ENCODE measurements at regions not wholly inside any gene's neighbourhood (a gene's known extent, or its start where the extent isn't known, plus 50 kb on each side); places are given as distances from the start of the nearest gene placed in this dataset.
"Not testable (repeated sequence)": the region's sequence is repeated elsewhere in the genome, so short reads cannot be mapped to it uniquely, and the experiment has no call there.

DNA sequence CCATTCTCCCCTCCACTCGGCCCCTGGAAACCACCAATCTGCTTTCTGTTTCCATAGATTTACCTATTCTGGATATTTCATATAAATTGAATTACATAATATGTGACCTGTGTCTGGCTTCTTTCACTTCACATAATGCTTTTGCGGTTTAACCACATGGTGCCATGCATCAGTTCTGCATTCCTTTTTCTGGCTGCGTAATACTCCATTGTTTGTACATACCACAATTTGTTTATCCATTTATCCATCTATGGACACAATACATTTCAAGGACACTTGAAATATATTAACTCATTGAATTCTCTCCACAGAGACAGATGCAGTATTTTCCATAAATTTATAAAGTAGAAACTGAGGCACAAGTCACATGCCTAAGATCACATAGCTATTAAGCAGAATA, 110.3 kb upstream of the ETV6 start:
- no peak for DNase-seq (ENCODE audit: low spot score)

DNA sequence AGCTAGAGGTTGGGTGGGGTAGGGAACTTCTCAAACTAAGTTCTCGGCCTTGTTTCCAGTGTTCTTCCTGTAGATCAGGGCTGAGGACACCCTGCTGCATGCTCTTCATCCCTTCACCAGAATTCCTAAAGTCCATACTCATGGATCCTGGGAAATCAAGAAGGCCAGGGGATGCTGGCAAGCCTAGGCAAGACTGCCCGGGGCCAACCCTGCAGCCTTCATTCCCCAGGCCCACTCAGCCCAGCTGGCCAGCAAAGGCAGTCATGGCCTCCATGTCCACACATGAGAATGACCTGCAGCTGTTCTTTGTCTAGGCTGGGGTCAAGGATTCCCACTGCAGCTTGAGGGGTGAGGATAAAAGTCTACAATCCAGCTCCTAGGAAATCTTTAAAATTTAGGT, 109.3 kb upstream of the ETV6 start:
- DNase-seq (ENCODE audit: low spot score) = no peak

DNA sequence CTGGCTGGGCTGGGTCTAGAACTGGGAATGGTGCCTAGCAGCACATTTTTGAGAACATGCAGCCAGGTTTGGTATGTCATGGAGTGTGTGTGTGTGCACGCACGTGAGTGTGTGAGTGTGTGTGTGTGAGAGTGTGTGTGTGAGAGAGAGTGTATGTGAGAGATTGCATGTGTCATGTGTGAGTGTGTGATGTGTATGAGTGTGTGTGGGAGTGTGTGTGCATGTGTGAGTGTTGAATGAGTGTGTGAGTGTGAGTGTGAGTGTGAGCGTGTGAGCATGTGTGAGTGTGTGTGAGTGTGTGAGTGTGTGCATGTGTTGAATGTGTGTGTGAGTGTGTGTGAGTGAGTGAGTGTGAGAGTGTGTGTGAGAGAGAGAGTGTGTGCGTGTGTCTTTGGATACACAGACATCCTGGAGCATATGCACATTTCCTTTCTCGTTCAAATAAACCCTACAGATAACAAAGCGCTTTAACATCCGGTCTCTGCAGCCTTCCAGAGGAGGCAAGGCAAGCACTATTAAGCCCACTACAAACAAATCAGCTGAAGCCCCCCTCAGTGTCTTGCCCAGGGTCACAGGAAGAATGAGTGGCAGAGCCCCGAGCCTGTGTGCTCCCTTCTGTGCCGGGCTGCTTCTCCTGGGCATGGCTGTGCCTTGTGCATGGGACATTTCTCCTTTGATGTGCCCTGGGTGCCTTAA, 108.7 kb upstream of the ETV6 start:
- no peak for DNase-seq (ENCODE audit: low spot score)

DNA sequence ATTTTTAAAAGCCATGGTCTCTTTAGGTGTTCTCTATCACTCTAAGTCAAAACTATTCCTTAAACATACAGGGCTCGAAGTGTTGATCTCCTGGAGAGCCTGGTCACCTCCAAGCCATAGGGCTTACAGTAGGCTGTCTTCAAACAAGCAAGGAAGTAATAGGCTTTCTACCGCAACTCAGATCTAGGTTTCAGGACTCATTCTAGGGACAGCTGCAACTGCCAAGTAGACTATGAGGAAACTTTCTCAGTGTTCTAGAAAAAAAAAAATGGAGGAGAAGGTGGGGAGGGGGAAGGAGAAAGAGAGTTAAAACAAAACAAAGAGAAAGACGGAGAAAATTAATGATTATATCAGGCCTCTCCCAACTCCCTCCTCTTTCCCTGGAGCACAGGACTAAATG, 106.9 kb upstream of the ETV6 start:
- no peak for DNase-seq (ENCODE audit: low spot score)

DNA sequence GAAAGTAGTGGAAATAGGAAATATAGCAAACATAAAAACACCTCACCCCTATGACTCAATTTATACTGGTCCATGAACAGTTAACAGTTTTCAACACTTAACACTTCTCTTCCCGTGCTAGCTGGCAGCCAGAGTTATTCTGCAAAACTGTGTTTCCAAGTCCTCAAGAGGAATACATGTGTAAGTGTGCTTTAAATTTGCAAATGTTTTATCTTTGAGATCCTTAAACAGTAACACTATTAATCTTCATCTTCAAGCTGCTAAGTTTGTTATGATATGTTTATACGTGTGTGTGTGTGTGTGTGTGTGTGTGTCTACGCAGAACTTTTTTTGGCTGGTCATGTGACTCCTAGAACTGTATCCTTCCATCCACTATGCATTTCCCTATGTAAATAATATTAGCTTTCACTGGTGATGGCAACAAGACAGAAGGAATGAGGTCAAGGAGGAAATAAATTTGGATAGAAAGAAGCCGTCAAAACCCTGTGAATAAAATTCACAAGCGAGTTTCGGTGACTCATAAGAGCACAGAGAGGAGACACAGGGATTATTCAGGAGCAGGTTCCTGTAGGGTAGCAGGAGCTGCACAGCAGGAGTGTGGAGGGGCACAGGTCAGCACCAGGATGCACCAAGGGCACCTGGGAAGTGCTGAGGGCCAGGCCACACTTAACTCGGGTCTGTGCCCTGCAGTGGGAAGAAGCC, 105.9 kb upstream of the ETV6 start:
- DNase-seq (ENCODE audit: low spot score) = no peak

DNA sequence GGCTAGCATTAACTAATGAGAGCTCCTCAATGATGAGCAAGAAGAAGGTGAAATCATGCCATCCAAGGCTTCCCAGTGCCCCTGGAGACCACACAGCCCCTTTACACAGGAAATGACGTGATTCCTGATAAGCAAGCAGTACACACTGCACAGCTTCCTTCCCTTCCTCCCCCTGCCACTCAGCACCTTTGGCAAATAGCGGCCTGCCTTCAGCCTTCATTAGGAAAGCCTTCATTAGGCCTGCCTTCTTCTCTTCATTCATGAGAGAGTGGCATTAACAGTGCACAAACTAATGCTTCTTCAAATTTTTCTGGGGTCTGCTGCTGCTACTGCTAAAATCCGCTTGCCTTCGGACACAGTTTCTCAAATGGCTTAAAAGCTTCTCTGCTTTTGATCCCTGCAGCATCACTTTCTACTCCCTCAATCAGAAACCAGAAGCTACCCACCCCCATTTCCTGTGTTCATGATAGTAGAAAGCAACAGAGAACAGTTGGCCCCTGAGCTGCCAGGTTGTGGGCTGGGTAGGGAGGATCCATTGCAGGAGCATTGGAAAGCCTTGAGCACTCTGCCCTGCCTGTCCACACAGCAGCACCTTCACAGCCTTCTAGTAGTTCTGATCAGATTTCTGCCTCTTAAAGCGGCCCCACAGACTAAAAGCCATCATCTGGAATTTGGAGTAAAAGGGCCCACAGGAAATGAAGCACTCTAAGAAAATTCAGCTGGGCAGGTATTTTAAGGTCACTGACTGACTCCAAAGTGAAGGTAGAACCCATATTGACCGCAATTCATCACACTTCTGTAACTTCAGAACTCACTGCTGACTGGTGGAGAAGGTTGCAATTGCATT, 103.8 kb upstream of the ETV6 start:
- DNase-seq (ENCODE audit: low spot score) = no peak

DNA sequence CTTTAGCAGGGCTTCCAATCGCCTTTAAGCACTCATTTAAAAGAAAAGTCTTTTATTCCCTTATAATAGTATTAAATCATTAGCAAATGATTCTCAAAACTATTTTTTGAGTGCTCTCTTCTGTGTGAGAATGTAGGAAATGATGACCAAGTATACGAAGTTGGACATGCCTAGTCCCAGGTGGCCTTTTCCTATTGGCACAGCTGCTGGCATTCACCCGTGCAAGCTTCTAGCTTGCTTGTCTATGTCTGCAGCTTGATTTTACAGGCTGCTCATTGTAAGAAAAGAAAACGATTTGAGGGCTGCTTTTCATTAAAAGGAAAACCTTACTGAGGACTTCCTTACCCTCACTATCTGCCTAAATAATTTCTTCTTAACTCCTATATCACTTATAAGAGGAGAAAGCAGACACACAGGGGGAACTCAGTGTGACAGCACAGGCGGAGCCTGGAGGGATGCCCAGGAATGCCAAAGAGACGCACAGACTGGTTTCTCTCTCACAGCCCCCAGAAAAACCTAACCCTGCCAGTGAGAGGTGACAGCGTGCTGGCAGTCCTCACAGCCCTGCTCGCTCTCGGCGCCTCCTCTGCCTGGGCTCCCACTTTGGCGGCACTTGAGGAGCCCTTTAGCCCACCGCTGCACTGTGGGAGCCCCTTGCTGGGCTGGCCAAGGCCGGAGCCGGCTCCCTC, 102.7 kb upstream of the ETV6 start:
- DNase-seq (ENCODE audit: low spot score) = not testable (repeated sequence)

DNA sequence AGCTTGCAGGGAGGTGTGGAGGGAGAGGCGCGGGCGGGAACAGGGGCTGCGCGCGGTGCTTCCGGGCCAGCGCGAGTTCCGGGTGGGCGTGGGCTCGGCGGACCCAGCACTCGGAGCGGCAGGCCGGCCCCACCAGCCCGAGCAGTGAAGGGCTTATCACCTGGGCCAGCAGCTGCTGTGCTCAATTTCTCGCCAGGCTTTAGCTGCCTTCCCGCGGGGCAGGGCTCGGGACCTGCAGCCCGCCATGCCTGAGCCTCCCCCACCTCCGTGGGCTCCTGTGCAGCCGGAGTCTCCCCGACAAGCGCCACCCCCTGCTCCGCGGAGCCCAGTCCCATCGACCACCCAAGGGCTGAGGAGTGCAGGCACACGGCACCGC, 102.2 kb upstream of the ETV6 start:
- DNase-seq (ENCODE audit: low spot score) = not testable (repeated sequence)

DNA sequence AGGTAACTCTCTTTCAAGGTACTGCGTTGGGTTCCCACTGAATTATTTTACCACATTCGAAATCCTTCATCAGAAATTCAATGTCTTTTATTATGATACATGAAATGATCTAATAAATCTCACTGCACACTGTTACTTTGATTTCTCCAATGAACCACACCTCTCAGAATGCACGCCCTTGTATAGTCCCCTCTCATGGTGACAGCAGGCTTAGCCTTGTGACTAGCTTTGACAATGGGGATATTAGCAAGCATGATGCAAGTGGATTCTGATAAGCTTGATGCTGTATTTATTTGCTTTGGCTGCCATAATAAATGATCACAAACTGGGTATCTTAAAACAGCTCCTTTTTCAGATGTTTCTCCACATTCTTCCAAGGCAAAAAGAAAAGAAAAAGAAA, 100.4 kb upstream of the ETV6 start:
- no peak for DNase-seq (ENCODE audit: low spot score)

DNA sequence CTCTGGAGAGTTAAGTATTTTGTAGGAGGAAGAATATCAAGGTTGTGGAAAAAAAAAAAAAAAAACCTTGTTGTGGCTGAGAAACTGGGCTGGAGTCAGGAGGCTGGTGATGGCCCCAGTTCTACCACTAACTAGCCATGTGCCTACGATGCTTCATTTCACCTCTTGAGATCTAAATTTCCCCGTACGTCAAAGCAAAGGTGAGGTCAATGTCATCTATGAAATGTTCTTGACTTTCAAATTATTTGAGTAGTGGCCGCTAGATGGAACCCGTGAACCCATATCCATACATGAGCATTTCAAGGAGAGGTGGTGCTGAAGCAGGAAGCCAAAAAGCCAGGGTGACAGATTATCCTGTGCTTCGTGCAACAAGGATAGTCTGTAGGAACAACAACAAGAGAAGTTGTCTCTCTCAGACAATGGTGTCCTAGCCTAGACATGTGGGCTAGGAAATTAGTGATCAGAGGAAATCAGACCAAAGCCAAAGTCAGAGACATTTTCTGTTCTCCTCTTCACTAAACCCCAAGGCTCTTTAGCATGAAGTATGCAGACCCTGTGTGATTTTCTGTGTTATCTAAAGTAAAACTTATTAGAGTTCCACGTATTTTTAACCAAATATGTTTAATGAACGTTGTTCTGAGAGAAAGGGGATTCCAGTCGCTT, 95.5 kb upstream of the ETV6 start:
- DNase-seq (ENCODE audit: low spot score) = peak; percentile 21

DNA sequence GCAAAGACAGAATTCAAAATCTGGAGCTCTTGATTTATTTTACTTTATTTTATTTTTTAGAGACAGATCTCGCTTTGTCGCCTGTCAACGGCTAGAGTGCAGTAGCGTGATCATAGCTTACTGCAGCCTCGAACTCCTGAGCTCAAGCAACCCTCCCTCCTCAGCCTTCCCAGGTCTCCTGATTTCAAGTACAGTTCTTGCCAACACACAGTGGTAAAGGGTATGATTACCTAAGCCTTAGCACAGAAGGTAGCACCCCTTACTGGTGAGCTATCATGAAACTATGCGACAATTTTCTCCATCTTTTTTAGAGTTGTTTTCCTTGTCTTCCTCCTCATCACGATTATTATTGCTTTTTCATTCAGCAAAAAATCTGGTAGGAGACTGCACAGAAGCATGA, 94.3 kb upstream of the ETV6 start:
- no peak for DNase-seq (ENCODE audit: low spot score)

DNA sequence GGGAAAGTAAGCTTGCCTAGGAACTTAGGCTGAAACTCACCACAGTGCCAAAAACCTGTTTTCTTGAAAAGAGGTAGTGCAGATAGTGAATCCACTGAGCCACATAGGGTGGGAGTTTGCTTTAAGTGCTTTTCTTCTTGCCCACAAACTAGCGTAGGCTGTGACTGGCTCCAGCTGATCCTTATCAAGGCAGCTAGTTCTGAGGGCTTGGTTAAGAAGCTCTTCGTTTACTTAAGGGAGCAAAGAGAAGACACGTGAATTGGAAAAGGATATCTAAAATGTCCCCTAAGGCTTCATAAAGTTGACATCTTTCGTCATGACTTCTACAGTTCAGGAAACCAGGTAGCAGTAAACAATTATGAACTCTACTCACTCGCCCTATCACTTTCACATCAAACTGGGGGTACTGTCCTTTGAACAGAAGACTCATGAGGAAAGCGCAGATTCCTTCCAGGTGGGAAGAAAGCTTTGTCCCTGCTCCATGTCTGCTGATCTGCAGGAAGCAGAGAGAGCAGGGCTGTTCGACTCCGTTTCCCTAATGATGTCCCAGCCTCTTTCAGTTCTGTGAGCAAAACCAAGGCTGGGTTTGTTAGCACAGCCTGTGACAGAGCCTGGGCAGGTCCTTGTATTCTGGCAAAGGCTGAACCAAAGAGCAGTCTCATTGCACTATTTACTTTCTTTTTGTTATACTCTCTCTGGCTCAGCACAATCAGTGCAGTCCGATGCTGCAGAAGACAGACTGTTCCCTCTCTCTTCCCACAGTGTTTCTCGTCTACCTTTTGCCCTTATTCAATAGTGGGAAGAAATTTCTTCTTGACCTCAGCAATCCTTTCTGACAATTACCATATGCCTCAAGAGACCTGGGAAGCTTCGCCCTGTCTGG, 93.5 kb upstream of the ETV6 start:
- no peak for DNase-seq (ENCODE audit: low spot score)

DNA sequence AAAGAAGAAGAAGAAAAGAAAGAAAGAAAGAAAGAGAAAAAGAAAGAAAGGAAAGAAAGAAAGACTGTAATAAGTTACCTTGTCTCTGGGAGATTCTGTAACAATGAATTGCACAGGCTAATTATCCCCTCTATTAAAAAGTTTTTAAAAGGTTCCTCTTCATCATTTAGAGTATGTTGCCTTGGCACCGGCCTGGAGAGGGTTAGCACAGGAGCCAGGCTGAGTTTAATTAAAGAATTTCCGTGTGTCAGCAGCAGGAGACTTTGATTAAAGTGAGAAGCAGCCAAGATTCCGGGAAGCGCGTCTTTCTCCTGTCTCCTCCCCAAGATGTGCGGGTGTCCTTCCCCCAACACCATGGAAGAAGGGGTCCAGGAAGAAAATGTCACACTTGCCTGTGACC, 92.8 kb upstream of the ETV6 start:
- DNase-seq (ENCODE audit: low spot score) = no peak

DNA sequence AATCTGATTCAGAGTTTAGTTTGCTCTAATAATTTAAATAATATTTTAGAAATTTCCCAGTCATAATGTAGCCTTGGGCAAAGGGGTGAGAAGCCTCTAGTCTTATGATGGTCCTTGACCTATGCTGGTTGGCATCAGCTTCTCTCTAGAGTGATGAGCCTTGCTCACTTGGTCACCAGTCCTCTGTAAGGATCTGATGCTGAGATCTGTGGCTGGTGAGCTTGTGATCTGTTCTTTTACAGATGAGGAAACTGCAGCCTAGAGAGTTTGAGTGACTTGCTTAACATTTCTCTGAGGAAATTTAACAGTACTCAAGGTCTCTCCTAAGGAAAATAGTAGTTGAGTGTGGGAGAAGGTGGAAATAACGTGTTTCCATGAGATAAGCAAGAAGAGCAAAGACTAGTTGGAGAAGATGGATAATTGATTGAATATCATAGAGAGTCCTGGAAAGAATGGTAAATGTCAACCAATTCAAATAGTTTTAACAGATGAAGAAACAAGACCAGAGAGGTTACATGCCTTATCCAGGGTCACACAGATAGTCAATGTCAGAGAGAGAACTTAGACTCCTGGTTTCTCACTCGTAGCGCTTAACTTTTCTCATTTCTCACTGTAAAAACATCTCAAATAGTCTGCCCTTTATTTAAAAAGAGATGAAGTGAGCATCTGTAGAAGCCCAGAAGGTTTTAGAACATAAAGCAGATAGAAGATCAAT, 89.7 kb upstream of the ETV6 start:
- no peak for DNase-seq (ENCODE audit: low spot score)

DNA sequence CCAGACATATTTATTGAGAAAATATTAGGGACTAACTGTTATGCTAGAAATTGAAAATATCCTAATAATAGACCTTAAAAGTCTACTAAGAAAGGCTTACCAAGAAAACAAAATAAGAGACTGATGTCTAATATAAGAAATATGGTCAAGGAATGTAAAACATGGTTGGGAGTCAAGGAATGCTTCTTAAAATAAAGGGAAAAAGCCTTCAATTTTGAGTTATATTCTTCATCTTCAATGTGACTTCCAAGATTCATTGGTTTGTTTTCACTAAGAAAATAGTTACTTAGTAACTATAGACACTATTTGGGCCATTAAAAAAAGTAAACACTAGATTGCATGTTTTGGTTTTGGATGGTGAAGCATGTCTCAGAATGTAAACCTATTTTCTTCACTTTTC, 88.1 kb upstream of the ETV6 start:
- DNase-seq (ENCODE audit: low spot score) = no peak

DNA sequence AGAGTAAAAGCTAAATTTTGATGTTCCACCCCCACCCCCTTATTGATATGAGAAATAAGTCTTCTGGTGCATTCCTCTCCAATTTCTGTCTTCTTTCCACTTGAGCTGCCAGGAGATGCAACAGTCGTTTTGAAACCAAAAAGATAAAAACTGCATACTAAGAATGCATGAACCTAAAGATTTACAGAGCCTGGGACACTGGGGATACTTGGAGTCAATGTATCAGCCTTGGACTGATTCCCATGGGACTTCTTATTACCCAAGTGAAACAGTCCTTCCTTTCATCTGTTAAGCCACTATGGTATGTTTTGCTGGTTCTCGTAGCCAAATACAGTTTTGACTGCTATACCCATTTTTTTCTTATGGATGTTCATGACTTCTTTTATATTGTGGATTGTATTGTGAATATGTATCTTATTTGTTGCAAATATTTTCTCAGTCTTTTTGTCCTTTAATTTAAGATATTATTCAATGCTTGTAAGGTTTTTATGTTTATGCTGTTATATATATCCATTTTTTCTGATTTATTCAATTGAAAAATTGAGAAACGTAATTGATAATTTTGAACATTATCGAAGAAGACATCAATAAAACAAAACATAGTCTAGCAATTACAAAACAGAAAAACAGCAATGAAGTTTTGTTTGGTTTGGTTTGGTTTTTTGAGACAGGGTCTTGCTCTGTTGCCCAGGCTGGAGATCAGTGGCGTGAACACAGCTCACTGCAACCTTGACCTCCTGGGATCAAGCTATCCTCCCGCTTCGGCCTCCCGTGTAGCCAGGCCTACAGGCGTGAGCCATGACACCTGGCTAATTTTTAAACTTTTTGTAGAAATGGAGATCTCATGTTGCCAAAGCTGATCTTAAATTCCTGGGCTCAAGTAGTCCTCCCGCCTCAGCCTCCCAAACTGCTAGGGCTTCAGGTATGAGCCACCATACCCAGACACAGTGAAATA, 85.4 kb upstream of the ETV6 start:
- no peak for DNase-seq (ENCODE audit: low spot score)

DNA sequence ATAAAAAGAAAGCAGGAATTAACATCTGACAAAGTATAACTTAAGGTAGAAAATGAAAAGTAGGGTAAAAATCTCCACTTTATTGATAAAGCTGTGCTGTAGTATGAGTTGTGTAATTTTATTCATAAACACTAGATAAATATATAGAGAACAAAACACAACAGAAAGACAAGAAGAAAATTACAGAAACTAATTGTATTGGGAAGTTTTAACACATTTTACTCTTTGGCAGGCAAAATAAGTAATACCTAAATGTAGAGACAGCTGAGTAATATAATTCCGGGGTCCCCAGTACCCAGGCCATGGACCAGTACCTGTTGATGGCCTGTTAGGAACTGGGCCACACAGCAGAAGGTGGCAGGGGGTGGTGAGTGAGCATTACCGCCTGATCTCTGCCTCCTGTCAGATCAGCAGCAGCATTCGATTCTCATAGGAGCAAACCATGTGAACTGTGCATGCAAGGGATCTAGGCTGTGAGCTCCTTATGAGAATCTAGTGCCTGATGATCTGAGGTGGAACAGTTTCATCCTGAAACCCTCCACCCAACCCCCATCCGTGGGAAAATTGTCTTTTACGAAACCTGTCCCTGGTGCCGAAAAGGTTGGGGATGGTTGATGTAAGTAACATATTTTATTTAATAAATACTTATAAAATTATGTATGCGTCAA, 84.4 kb upstream of the ETV6 start:
- no peak for DNase-seq (ENCODE audit: low spot score)

DNA sequence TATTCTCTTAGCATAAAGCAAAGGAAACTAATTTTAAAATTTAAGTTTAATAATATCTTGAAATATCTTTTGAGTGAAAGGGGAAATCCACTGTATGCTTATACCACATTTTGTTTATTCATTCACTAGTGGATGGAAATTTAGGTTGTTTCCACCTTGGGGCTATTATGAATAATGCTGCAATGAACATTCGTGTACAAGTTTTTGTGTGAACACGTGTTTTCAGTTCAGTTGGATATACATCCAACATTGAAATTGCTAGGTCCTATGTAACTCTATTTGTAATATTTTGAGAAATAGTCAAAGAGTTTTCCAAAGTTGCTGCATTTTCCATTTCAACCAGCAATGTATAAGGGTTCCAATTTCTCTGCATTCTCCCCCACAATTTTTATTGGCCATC, 83.7 kb upstream of the ETV6 start:
- DNase-seq (ENCODE audit: low spot score) = no peak

Measured in hematopoietic multipotent progenitor cell treated with erythropoietin and hydrocortisone succinate and interleukin-3 and kit ligand, for 15 days (in vitro differentiated cells).